Upper lobe of right lung (tissue), 1 donor: ENCODE measurements at regions not wholly inside any gene's neighbourhood (a gene's known extent, or its start where the extent isn't known, plus 50 kb on each side); places are given as distances from the start of the nearest gene placed in this dataset.

Source experiments
- ATAC-seq: fragments of 200-7000 bp; cut with Tn5 transposase; one replicate; pipeline ENCODE4 v1.9.1; 2020; ENCODE audit warnings: mild to moderate bottlenecking, moderate library complexity
- DNase-seq: peaks from one replicate; pipeline ENCODE4 v3.0.0-alpha.2; 2020
- H3K27ac ChIP-seq: fragments of 200-600 bp; one replicate; pipeline ENCODE4 v1.8.0; 2022
- H3K27me3 ChIP-seq: fragments of 200-600 bp; one replicate; pipeline ENCODE4 v1.8.0; 2022; ENCODE audit warnings: mild to moderate bottlenecking
- H3K36me3 ChIP-seq: fragments of 200-600 bp; one replicate; pipeline ENCODE4 v1.8.0; 2022
- H3K4me1 ChIP-seq: fragments of 200-600 bp; one replicate; pipeline ENCODE4 v1.8.0; 2022
- H3K4me3 ChIP-seq: fragments of 200-600 bp; one replicate; pipeline ENCODE4 v1.8.0; 2022; ENCODE audit warnings: mild to moderate bottlenecking
- H3K9me3 ChIP-seq: fragments of 200-600 bp; one replicate; pipeline ENCODE4 v1.8.0; 2022
- CTCF ChIP-seq: fragments of 200-600 bp; IDR thresholded peaks from one replicate; pipeline ENCODE4 v1.8.0; 2022; ENCODE audit warnings: antibody characterized with exemption
- intact Hi-C: fragments of 100-400 bp; cut with DNase I; formaldehyde crosslinking; loops from one replicate; pipeline ENCODE4 v1.11.0; 2022
- donor health status: DM: no; HTN: yes; CAD: no; lungs with severe emphysema.

- intact Hi-C loops = no loop called here
- H3K27ac ChIP-seq = no peak overlapping the region
- no peaks in the 10 kb centered on the region for H3K36me3 ChIP-seq
- DNase-seq = no peak
- TF ChIP-seq CTCF = no peak
- no peak for ATAC-seq
- H3K27me3 ChIP-seq = no peaks in the 10 kb centered on the region
- no peak overlapping the region for H3K4me3 ChIP-seq
- no peaks in the 10 kb centered on the region for H3K9me3 ChIP-seq
- H3K4me1 ChIP-seq = no peaks in the 10 kb centered on the region
These were observed 92.6 kb downstream of the OR2K2 start for GRCh38 chr9:111237447-111237846.

- ATAC-seq = no peak
- Histone ChIP-seq H3K27me3 (no peaks in the 10 kb centered on the region), H3K36me3 (no peaks in the 10 kb centered on the region), H3K4me3 (no peak overlapping the region), H3K9me3 (no peaks in the 10 kb centered on the region), H3K27ac (no peak overlapping the region), H3K4me1 (no peaks in the 10 kb centered on the region)
- TF ChIP-seq CTCF = no peak
- DNase-seq = no peak
- intact Hi-C loops = no loop called here
These were observed 93.7 kb downstream of the OR2K2 start for GRCh38 chr9:111236332-111236731.

- H3K27ac ChIP-seq = no peak overlapping the region
- ATAC-seq = no peak
- no peaks in the 10 kb centered on the region for H3K36me3 ChIP-seq
- no peaks in the 10 kb centered on the region for H3K27me3 ChIP-seq
- no peak for DNase-seq
- no peaks in the 10 kb centered on the region for H3K9me3 ChIP-seq
- intact Hi-C loops = no loop called here
- no peak overlapping the region for H3K4me3 ChIP-seq
- no peaks in the 10 kb centered on the region for H3K4me1 ChIP-seq
- no peak for TF ChIP-seq CTCF
These were observed 96.1 kb downstream of the OR2K2 start for GRCh38 chr9:111233963-111234362.

- ATAC-seq (no peak), DNase-seq (no peak)
- Histone ChIP-seq H3K4me3 (no peak overlapping the region), H3K27ac (no peak overlapping the region), H3K9me3 (no peaks in the 10 kb centered on the region), H3K36me3 (no peaks in the 10 kb centered on the region), H3K4me1 (no peaks in the 10 kb centered on the region), H3K27me3 (no peaks in the 10 kb centered on the region)
- TF ChIP-seq CTCF = no peak
- intact Hi-C loops = no loop called here
These were observed 96.8 kb downstream of the OR2K2 start for GRCh38 chr9:111232997-111233790.

GRCh38 chr9:111231801-111232580 lies 98.0 kb downstream of the OR2K2 start:
- Histone ChIP-seq H3K27me3 (no peaks in the 10 kb centered on the region), H3K4me1 (no peaks in the 10 kb centered on the region), H3K36me3 (no peaks in the 10 kb centered on the region), H3K4me3 (no peak overlapping the region), H3K9me3 (no peaks in the 10 kb centered on the region), H3K27ac (no peak overlapping the region)
- no peak for TF ChIP-seq CTCF
- DNase-seq (no peak), ATAC-seq (no peak)
- intact Hi-C loops = no loop called here
